Keratinocyte (primary cell): ENCODE measurements at regions not wholly inside any gene's neighbourhood (a gene's known extent, or its start where the extent isn't known, plus 50 kb on each side); places are given as distances from the start of the nearest gene placed in this dataset.

ENCODE experiments used
- DNase-seq: peaks from one replicate; pipeline ENCODE4 v3.0.0-alpha.2; 2011; ENCODE audit warnings: low read depth, missing footprints, low spot score
- FAIRE-seq: peaks from 2 replicates; lab custom pipeline; 2011; peaks lifted over from hg19 to GRCh38; lab: Jason Lieb, UNC
- H2AFZ ChIP-seq: 2 replicates; pipeline ENCODE4 v1.6.0; 2012; ENCODE audit warnings: low read length, control low read depth, inconsistent platforms; ENCODE audit not compliant: control insufficient read depth
- H3K27ac ChIP-seq: 2 replicates; pipeline ENCODE4 v1.5.1; 2011; ENCODE audit warnings: low read length; ENCODE audit not compliant: control insufficient read depth, insufficient read depth
- H3K27me3 ChIP-seq: 3 replicates; pipeline ENCODE4 v1.6.0; 2011; ENCODE audit warnings: low read length; ENCODE audit not compliant: control insufficient read depth, insufficient read depth; ENCODE audit errors: extremely low read depth
- H3K36me3 ChIP-seq, 2 experiments: 2 replicates in 1 of 2; 3 replicates in 1 of 2; pipeline ENCODE4 v1.5.1; 2011; ENCODE audit warnings: low read length in 2 of 2, mild to moderate bottlenecking in 1 of 2; ENCODE audit not compliant: control insufficient read depth in 2 of 2, insufficient read depth in 2 of 2; ENCODE audit errors: extremely low read depth in 1 of 2
- H3K4me1 ChIP-seq: 3 replicates; pipeline ENCODE4 v1.5.1; 2011; ENCODE audit warnings: low read length; ENCODE audit not compliant: control insufficient read depth, insufficient read depth; ENCODE audit errors: extremely low read depth
- H3K4me2 ChIP-seq: 3 replicates; pipeline ENCODE4 v1.6.0; 2011; ENCODE audit warnings: low read depth, low read length; ENCODE audit not compliant: control insufficient read depth, insufficient read depth; ENCODE audit errors: extremely low read depth
- H3K4me3 ChIP-seq, 3 experiments: fragments of 200-600 bp in 1 of 3; sonication (generic) in 1 of 3; 2 replicates in 2 of 3; 3 replicates in 1 of 3; pipeline ENCODE4 v1.5.1; 2011 to 2016; ENCODE audit warnings: low read length in 3 of 3, mild to moderate bottlenecking in 3 of 3, control low read depth in 2 of 3, inconsistent platforms in 1 of 3, low read depth in 1 of 3, mixed read lengths in 1 of 3, mixed run types in 1 of 3, moderate library complexity in 1 of 3; ENCODE audit not compliant: control insufficient read depth in 2 of 3, insufficient read depth in 2 of 3; ENCODE audit errors: extremely low read depth in 1 of 3
- H3K79me2 ChIP-seq: 2 replicates; pipeline ENCODE4 v1.6.0; 2012; ENCODE audit warnings: low read length; ENCODE audit not compliant: control insufficient read depth, insufficient read depth
- H3K9ac ChIP-seq: 3 replicates; pipeline ENCODE4 v1.6.0; 2011; ENCODE audit warnings: low read length; ENCODE audit not compliant: control insufficient read depth, insufficient read depth; ENCODE audit errors: extremely low read depth
- H3K9me1 ChIP-seq: 3 replicates; pipeline ENCODE4 v1.6.0; 2011; ENCODE audit warnings: low read length; ENCODE audit not compliant: control insufficient read depth, insufficient read depth; ENCODE audit errors: extremely low read depth
- H3K9me3 ChIP-seq: 2 replicates; pipeline ENCODE4 v1.5.1; 2012; ENCODE audit warnings: low read depth, low read length; ENCODE audit not compliant: control insufficient read depth
- H4K20me1 ChIP-seq: 3 replicates; pipeline ENCODE4 v1.6.0; 2011; ENCODE audit warnings: low read length; ENCODE audit not compliant: control insufficient read depth, insufficient read depth; ENCODE audit errors: extremely low read depth
- EZH2 ChIP-seq: IDR thresholded peaks from one replicate; pipeline ENCODE4 v1.6.1; 2012; ENCODE audit warnings: inconsistent platforms, mild to moderate bottlenecking, low read length, moderate library complexity
- dilution Hi-C: fragments of 300-500 bp; cut with MboI; formaldehyde crosslinking; loops from one replicate; pipeline ENCODE4 v1.7.0; 2020; ENCODE audit warnings: low sequenced_read_pairs; ENCODE audit not compliant: extremely low pct_ligation_motif_present
- TF ChIP-seq, protein P1 (sequence below), 3 experiments: IDR thresholded peaks in 1 of 3; conservative IDR thresholded peaks in 1 of 3; optimal IDR thresholded peaks in 1 of 3; 2 replicates in 2 of 3; 3 replicates in 1 of 3; pipeline versions ENCODE3 to v1.5.1; 2011; ENCODE audit warnings: low read length in 3 of 3, mild to moderate bottlenecking in 3 of 3, moderate library complexity in 2 of 3, control low read depth in 1 of 3, inconsistent platforms in 1 of 3; ENCODE audit not compliant: insufficient read depth in 2 of 3; ENCODE audit errors: extremely low read depth in 1 of 3

GRCh38 chr2:122999258-122999657, 1025.8 kb upstream of the CNTNAP5 start:
- H3K36me3 ChIP-seq, result no peaks in the 10 kb centered on the region
- dilution Hi-C loops, result no loop called here
- no peak overlapping the region for H3K4me3 ChIP-seq
- H3K4me1 ChIP-seq, result no peaks in the 10 kb centered on the region
- no peaks in the 10 kb centered on the region for H3K27me3 ChIP-seq
- no peaks in the 10 kb centered on the region for H4K20me1 ChIP-seq
- no peak for FAIRE-seq
- no peak overlapping the region for H3K27ac ChIP-seq
- H3K4me2 ChIP-seq, result no peak overlapping the region
- no peaks in the 10 kb centered on the region for H3K79me2 ChIP-seq
- TF ChIP-seq, protein P1, sequence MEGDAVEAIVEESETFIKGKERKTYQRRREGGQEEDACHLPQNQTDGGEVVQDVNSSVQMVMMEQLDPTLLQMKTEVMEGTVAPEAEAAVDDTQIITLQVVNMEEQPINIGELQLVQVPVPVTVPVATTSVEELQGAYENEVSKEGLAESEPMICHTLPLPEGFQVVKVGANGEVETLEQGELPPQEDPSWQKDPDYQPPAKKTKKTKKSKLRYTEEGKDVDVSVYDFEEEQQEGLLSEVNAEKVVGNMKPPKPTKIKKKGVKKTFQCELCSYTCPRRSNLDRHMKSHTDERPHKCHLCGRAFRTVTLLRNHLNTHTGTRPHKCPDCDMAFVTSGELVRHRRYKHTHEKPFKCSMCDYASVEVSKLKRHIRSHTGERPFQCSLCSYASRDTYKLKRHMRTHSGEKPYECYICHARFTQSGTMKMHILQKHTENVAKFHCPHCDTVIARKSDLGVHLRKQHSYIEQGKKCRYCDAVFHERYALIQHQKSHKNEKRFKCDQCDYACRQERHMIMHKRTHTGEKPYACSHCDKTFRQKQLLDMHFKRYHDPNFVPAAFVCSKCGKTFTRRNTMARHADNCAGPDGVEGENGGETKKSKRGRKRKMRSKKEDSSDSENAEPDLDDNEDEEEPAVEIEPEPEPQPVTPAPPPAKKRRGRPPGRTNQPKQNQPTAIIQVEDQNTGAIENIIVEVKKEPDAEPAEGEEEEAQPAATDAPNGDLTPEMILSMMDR (optimal IDR thresholded peaks at IDR 0.05 in 1 of 3, IDR thresholded peaks at IDR 0.05 in 1 of 3, conservative IDR thresholded peaks at IDR 0.05 in 1 of 3; ENCODE audit: extremely low read depth in 1 of 3, insufficient read depth in 2 of 3, low read length in 3 of 3), result no peak
- TF ChIP-seq EZH2, result no peak
- H3K9me1 ChIP-seq, result no peaks in the 10 kb centered on the region
- DNase-seq, result no peak
- no peak overlapping the region for H3K9ac ChIP-seq
- no peaks in the 10 kb centered on the region for H3K9me3 ChIP-seq
- no peak overlapping the region for H2AFZ ChIP-seq

DNA sequence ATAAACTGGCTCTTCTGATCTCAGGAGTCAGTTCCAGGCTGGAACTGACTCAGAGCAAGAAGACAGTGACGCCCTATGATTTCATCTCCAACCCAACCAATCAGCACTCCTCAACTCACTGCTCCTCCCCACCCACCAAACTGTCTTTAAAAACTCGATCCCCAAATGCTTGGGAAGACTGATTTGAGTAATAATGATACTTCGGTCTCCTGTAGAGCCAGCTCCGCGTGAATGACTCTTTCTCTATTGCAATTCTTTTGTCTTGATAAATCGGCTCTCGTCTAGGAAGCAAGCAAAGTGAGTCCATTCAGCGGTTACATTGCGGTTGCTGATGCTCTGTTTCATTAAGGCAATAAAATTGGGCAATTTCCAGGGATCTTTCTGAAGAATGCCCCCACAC, 1025.3 kb upstream of the CNTNAP5 start:
- Histone ChIP-seq H2AFZ (no peak overlapping the region), H3K4me2 (no peak overlapping the region), H3K9me1 (no peaks in the 10 kb centered on the region), H3K27ac (no peak overlapping the region), H4K20me1 (no peaks in the 10 kb centered on the region), H3K9ac (no peak overlapping the region), H3K27me3 (no peaks in the 10 kb centered on the region), H3K9me3 (no peaks in the 10 kb centered on the region), H3K4me1 (no peaks in the 10 kb centered on the region), H3K79me2 (no peaks in the 10 kb centered on the region), H3K36me3 (no peaks in the 10 kb centered on the region), H3K4me3 (no peak overlapping the region)
- no peak for TF ChIP-seq EZH2
- TF ChIP-seq, protein P1 (optimal IDR thresholded peaks at IDR 0.05 in 1 of 3, IDR thresholded peaks at IDR 0.05 in 1 of 3, conservative IDR thresholded peaks at IDR 0.05 in 1 of 3; ENCODE audit: extremely low read depth in 1 of 3, insufficient read depth in 2 of 3, low read length in 3 of 3), result no peak
- DNase-seq, result no peak
- no peak for FAIRE-seq
- dilution Hi-C loops, result no loop called here
